Thyroid gland (tissue), 4 donors: ENCODE measurements at regions not wholly inside any gene's neighbourhood (a gene's known extent, or its start where the extent isn't known, plus 50 kb on each side); places are given as distances from the start of the nearest gene placed in this dataset.

Experiments
- DNase-seq, 2 donors: peaks; one replicate each; pipeline ENCODE4 v3.0.0-alpha.2; 2019
- H3K27ac ChIP-seq, 3 donors: fragments of 200-600 bp; sonication (generic); 1 replicate in 2 of 3; 2 replicates in 1 of 3; pipeline ENCODE4 v1.5.1; 2016 to 2019; ENCODE audit warnings: mild to moderate bottlenecking in 1 of 3, moderate library complexity in 1 of 3
- H3K27me3 ChIP-seq: fragments of 200-600 bp; sonication (generic); one replicate; pipeline ENCODE4 v1.5.1; 2019
- H3K36me3 ChIP-seq, 2 donors: fragments of 200-600 bp; sonication (generic); one replicate each; pipeline ENCODE4 v1.5.1; 2016 to 2019
- H3K4me1 ChIP-seq, 2 donors: fragments of 200-600 bp; sonication (generic); one replicate each; pipeline ENCODE4 v1.5.1; 2017 to 2019
- H3K4me3 ChIP-seq, 3 donors: fragments of 200-600 bp; sonication (generic); replicated peaks in 1 of 3; 1 replicate in 2 of 3; 2 replicates in 1 of 3; pipeline ENCODE4 v1.5.1; 2016; ENCODE audit warnings: mild to moderate bottlenecking in 1 of 3
- H3K9me3 ChIP-seq: fragments of 200-600 bp; sonication (generic); one replicate; pipeline ENCODE4 v1.5.1; 2017
- CTCF ChIP-seq, 6 experiments: fragments of 200-600 bp in 3 of 6; fragments of 450-650 bp in 3 of 6; sonication (generic) in 3 of 6; IDR thresholded peaks; one replicate each; pipeline ENCODE4 v1.5.1; 2016 to 2019; ENCODE audit warnings: antibody characterized with exemption in 6 of 6, mild to moderate bottlenecking in 2 of 6, inconsistent platforms in 1 of 6, moderate library complexity in 1 of 6
- POLR2A ChIP-seq, 2 donors: fragments of 450-650 bp; IDR thresholded peaks; one replicate each; pipeline ENCODE4 v1.6.1; 2017; ENCODE audit warnings: antibody characterized with exemption in 2 of 2, mild to moderate bottlenecking in 2 of 2, moderate library complexity in 1 of 2
- WGBS, 2 donors: methylation state at CpG; one replicate each; pipeline ENCODE4 v1.1.5; 2017; 5-methylcytosine and 5-hydroxymethylcytosine counted together
- intact Hi-C: fragments of 100-400 bp; cut with DNase I; formaldehyde crosslinking; loops from one replicate; pipeline ENCODE4 v1.15.1; 2023

GRCh38 chr9:111186021-111186530 is 143.9 kb downstream of the OR2K2 start:
- no peak for TF ChIP-seq CTCF (IDR thresholded peaks at IDR 0.05)
- TF ChIP-seq POLR2A (IDR thresholded peaks at IDR 0.05), result no peak
- no peaks in the 10 kb centered on the region for H3K9me3 ChIP-seq
- intact Hi-C loops, result no loop called here
- no peaks in the 10 kb centered on the region for H3K4me1 ChIP-seq
- H3K4me3 ChIP-seq, result no peak overlapping the region
- no peak overlapping the region for H3K27ac ChIP-seq
- no peaks in the 10 kb centered on the region for H3K27me3 ChIP-seq
- DNase-seq, result no peak
- H3K36me3 ChIP-seq, result no peaks in the 10 kb centered on the region
- WGBS, 2 donors, result 89 to 93% methylated on average over 1 of the region's 1 CpG

- no peak overlapping the region for H3K4me3 ChIP-seq
- no peaks in the 10 kb centered on the region for H3K9me3 ChIP-seq
- intact Hi-C loops, result no loop called here
- WGBS, 2 donors, result 85 to 95% methylated on average over 2 of the region's 2 CpGs
- no peak for TF ChIP-seq CTCF (IDR thresholded peaks at IDR 0.05)
- TF ChIP-seq POLR2A (IDR thresholded peaks at IDR 0.05), result no peak
- H3K27ac ChIP-seq, result no peak overlapping the region
- H3K27me3 ChIP-seq, result no peaks in the 10 kb centered on the region
- no peak for DNase-seq
- no peaks in the 10 kb centered on the region for H3K36me3 ChIP-seq
- H3K4me1 ChIP-seq, result no peaks in the 10 kb centered on the region
Observed at GRCh38 chr9:111180811-111181210, 142.5 kb upstream of the LPAR1 start.

GRCh38 chr9:111179577-111179976 is 141.3 kb upstream of the LPAR1 start:
- Histone ChIP-seq H3K36me3 (no peaks in the 10 kb centered on the region), H3K9me3 (no peaks in the 10 kb centered on the region), H3K27me3 (no peaks in the 10 kb centered on the region), H3K4me1 (no peaks in the 10 kb centered on the region), H3K4me3 (no peak overlapping the region), H3K27ac (no peak overlapping the region)
- no peak for DNase-seq
- 71 to 86% methylated on average over 5 of the region's 5 CpGs for WGBS, 2 donors
- TF ChIP-seq POLR2A (IDR thresholded peaks at IDR 0.05) (no peak), CTCF (IDR thresholded peaks at IDR 0.05) (no peak)
- intact Hi-C loops, result no loop called here

- Histone ChIP-seq H3K27me3 (no peaks in the 10 kb centered on the region), H3K27ac (no peak overlapping the region), H3K4me3 (no peak overlapping the region), H3K36me3 (no peaks in the 10 kb centered on the region), H3K4me1 (no peaks in the 10 kb centered on the region), H3K9me3 (no peaks in the 10 kb centered on the region)
- no peak for TF ChIP-seq CTCF (IDR thresholded peaks at IDR 0.05)
- no peak for TF ChIP-seq POLR2A (IDR thresholded peaks at IDR 0.05)
- DNase-seq, result no peak
- intact Hi-C loops, result no loop called here
- 60 to 61% methylated on average over 9 of the region's 9 CpGs for WGBS, 2 donors
Observed at GRCh38 chr9:111178331-111179055, 140.2 kb upstream of the LPAR1 start.

- H3K9me3 ChIP-seq, result no peaks in the 10 kb centered on the region
- no peak for TF ChIP-seq POLR2A (IDR thresholded peaks at IDR 0.05)
- no peak for TF ChIP-seq CTCF (IDR thresholded peaks at IDR 0.05)
- no peak overlapping the region for H3K27ac ChIP-seq
- no peak overlapping the region for H3K4me3 ChIP-seq
- H3K27me3 ChIP-seq, result no peaks in the 10 kb centered on the region
- intact Hi-C loops, result no loop called here
- WGBS, 2 donors, result 72 to 79% methylated on average over 6 of the region's 6 CpGs
- H3K4me1 ChIP-seq, result no peaks in the 10 kb centered on the region
- no peaks in the 10 kb centered on the region for H3K36me3 ChIP-seq
- no peak for DNase-seq
Observed at GRCh38 chr9:111176511-111176910, 138.2 kb upstream of the LPAR1 start.
